Mucosa of gallbladder (tissue), 1 donor: ENCODE measurements at regions not wholly inside any gene's neighbourhood (a gene's known extent, or its start where the extent isn't known, plus 50 kb on each side); places are given as distances from the start of the nearest gene placed in this dataset.

Experiments
- DNase-seq: peaks from one replicate; pipeline ENCODE4 v3.0.0-alpha.2; 2020; ENCODE audit warnings: low spot score
- donor health status: DM: no; HTN: no; CAD: no.

- no peak for DNase-seq
These were observed 74.1 kb upstream of the BTN3A2 start for GRCh38 chr6:26290941-26291340.

- DNase-seq, result no peak
These were observed 72.3 kb upstream of the BTN3A2 start for GRCh38 chr6:26292709-26293108.

GRCh38 chr6:26294302-26294701 is 70.7 kb upstream of the BTN3A2 start:
- no peak for DNase-seq

GRCh38 chr6:26295691-26296555 is 69.1 kb upstream of the BTN3A2 start:
- DNase-seq, result peak; percentile 75

GRCh38 chr6:26296556-26296856 is 68.5 kb upstream of the BTN3A2 start:
- no peak for DNase-seq

GRCh38 chr6:26296857-26297648 is 67.9 kb upstream of the BTN3A2 start:
- DNase-seq, result no peak

GRCh38 chr6:26299286-26300042 is 65.5 kb upstream of the BTN3A2 start:
- no peak for DNase-seq

- DNase-seq, result no peak
These were observed 65.0 kb upstream of the BTN3A2 start for GRCh38 chr6:26300043-26300331.

GRCh38 chr6:26300359-26300758 is 64.6 kb upstream of the BTN3A2 start:
- no peak for DNase-seq

- DNase-seq, result no peak
These were observed 64.2 kb upstream of the BTN3A2 start for GRCh38 chr6:26300828-26301227.

- no peak for DNase-seq
These were observed 63.4 kb upstream of the BTN3A2 start for GRCh38 chr6:26301638-26302037.

- no peak for DNase-seq
These were observed 61.9 kb upstream of the BTN3A2 start for GRCh38 chr6:26302941-26303559.

- DNase-seq, result no peak
These were observed 60.7 kb upstream of the BTN3A2 start for GRCh38 chr6:26304213-26304796.

- DNase-seq, result peak; percentile 75
These were observed 60.0 kb upstream of the BTN3A2 start for GRCh38 chr6:26304797-26305640.

- no peak for DNase-seq
These were observed 59.4 kb upstream of the BTN3A2 start for GRCh38 chr6:26305641-26305969.

GRCh38 chr6:26306232-26306631 is 58.8 kb upstream of the BTN3A2 start:
- no peak for DNase-seq

- no peak for DNase-seq
These were observed 57.1 kb upstream of the BTN3A2 start for GRCh38 chr6:26307850-26308249.

GRCh38 chr6:26309731-26310142 is 55.3 kb upstream of the BTN3A2 start:
- no peak for DNase-seq

GRCh38 chr6:26311012-26311384 is 54.0 kb upstream of the BTN3A2 start:
- DNase-seq, result no peak

- peak; percentile 49 for DNase-seq
These were observed 53.5 kb upstream of the BTN3A2 start for GRCh38 chr6:26311385-26312095.

- no peak for DNase-seq
These were observed 52.9 kb upstream of the BTN3A2 start for GRCh38 chr6:26312096-26312463.
